ENCODE measurements at regions not wholly inside any gene's neighbourhood (a gene's known extent, or its start where the extent isn't known, plus 50 kb on each side); places are given as distances from the start of the nearest gene placed in this dataset.

DNA sequence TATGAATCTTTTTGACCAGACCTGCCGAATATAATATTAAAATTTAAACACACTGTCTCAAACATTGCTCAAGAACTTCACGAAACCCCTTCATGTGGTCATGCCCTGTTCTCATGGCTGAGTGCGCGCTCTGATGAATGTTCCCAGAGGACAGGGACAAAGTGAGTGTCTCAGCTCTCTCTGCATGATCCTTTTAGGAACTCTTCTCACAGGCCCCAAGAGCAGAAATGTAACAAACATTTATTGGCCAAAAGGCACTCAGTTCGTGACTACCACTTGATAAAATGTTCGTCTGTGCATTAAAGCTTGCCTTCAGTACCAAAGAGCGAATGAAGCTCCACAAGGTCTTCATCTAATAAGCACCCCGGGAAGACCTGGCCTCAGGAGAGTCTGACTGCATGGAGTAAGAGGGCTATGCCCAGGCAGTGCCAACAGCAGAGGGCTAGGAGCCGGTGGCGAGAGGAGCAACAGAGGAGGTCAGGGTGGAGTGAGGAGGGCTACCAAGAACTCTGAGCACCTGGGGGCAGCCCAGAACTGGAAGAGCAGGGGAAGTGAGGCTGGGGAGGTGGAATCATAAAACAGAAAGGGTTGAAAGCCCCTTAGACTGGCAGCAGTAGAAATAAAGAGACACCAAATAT, 171.1 kb downstream of the RHOU start:
- FAIRE-seq, result no peak
- Histone ChIP-seq H3K4me3 (ENCODE audit: low read depth, low read length) (no peak overlapping the region), H3K27me3 (ENCODE audit: control insufficient read depth, insufficient read depth, low read length) (peaks cover 15% of the 10 kb centered on the region), H3K36me3 (ENCODE audit: control insufficient read depth, insufficient read depth, low read length) (no peaks in the 10 kb centered on the region)
- no peak for DNase-seq (ENCODE audit: low read depth)
- TF ChIP-seq, protein P1, sequence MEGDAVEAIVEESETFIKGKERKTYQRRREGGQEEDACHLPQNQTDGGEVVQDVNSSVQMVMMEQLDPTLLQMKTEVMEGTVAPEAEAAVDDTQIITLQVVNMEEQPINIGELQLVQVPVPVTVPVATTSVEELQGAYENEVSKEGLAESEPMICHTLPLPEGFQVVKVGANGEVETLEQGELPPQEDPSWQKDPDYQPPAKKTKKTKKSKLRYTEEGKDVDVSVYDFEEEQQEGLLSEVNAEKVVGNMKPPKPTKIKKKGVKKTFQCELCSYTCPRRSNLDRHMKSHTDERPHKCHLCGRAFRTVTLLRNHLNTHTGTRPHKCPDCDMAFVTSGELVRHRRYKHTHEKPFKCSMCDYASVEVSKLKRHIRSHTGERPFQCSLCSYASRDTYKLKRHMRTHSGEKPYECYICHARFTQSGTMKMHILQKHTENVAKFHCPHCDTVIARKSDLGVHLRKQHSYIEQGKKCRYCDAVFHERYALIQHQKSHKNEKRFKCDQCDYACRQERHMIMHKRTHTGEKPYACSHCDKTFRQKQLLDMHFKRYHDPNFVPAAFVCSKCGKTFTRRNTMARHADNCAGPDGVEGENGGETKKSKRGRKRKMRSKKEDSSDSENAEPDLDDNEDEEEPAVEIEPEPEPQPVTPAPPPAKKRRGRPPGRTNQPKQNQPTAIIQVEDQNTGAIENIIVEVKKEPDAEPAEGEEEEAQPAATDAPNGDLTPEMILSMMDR (IDR thresholded peaks at IDR 0.05; ENCODE audit: insufficient read depth, low read length, severe bottlenecking), result no peak

DNA sequence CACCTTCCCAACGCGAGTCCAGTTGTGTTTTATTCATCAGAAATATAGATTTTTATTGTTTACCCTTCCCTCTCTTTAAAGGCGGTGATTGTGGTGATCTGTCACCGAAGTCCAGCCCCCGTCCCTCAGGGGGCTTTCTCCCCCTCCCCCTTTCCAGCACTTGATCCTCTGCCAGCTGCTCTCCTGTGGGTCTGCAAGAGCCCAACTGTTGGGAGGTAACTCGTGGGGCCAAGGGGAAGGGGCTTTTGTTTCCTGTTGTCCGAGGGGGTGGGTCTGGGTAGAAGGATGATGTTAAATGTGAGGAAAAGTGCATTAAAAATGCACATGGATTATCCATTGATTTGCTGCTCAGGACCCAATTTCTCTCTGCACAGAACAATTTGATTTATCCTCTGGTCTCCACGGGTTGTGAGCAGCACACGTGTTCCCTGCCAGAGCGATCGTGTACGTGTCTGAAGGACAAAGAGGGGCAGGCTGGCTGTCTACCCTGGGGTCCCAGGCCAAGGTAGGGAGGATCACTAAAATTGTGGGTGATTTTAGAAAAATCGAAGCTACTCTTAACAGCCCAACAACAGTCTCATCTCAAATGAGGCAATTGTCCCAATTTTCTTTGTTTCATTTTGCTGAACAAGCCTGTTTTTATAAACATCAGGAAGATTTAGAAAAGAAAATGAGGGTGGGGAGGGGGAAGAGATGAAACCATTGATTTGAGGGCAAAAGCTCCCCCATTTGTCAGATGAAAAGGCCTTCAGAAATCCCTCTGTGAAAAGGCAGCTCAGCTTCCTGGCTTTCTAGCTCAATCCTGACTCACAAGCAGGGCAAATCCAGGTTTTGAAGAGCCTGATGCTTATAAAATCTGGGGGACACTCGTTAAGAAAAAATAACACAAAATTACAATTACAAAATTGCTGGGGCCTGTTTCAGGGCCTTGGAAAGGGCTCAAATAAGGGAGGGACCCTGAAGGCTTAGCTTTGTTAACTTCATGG, 176.2 kb downstream of the RHOU start:
- no peaks in the 10 kb centered on the region for H3K36me3 ChIP-seq (ENCODE audit: control insufficient read depth, insufficient read depth, low read length)
- TF ChIP-seq, protein P1 (IDR thresholded peaks at IDR 0.05; ENCODE audit: insufficient read depth, low read length, severe bottlenecking), result no peak
- no peak overlapping the region for H3K4me3 ChIP-seq (ENCODE audit: low read depth, low read length)
- peaks cover 5% of the 10 kb centered on the region for H3K27me3 ChIP-seq (ENCODE audit: control insufficient read depth, insufficient read depth, low read length)
- no peak for DNase-seq (ENCODE audit: low read depth)
- no peak for FAIRE-seq

DNA sequence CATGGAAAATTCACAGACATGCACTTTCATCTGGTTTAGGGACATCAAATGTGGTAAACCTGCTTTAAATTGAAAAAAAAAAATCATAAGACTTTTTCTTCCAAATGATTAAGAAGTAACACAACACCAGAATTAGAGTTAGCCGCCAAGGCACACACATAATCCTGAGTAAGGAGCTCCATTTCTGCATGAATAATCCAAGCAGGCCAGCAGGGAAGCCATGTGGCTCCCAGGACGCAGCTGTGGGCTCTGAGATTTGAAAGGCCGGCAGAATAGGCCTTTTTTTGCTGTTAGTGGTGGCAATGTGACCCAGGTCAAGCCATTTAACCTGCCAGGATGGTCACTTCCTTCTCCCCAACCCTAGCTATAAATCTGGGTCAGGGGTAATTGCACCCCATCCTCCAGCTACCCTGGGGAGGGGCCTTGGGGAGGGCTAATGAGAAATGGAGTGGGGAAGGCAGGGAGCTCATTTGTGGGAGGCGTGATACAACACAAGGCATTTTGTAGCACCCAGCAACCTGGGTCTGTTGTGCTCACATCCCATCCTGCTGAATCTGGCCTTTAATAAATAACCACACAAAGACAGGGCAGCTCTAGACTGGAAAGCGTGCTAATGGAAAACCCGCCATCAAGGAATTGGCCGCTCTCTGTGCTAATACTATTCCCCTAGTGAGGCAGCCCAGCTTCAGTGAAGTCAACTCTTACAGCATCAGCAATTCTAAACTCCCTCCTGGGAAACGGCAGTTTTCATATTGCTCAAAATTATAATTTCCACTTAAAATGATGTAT, 178.5 kb downstream of the RHOU start:
- Histone ChIP-seq H3K36me3 (ENCODE audit: control insufficient read depth, insufficient read depth, low read length) (no peaks in the 10 kb centered on the region), H3K27me3 (ENCODE audit: control insufficient read depth, insufficient read depth, low read length) (peaks cover 7% of the 10 kb centered on the region), H3K4me3 (ENCODE audit: low read depth, low read length) (no peak overlapping the region)
- TF ChIP-seq, protein P1 (IDR thresholded peaks at IDR 0.05; ENCODE audit: insufficient read depth, low read length, severe bottlenecking), result no peak
- FAIRE-seq, result no peak
- no peak for DNase-seq (ENCODE audit: low read depth)

DNA sequence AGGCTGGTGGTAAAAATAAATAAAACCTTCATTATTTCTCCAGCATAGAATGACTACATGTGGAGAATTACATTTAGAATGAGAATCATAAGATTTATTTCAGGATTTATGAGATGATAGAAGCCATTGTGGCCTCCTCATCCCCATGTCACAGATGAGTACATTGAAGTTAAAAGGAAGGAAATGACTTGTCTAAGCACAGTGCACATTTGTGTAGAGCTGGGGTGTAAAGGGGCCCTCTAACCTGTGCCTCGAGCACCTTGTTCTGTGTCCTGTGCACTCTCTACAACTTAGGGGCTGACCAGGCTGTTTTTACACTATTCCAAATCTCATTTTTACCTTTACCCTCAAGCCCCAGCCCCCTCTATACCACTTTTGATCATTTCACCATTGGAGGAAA, 179.4 kb downstream of the RHOU start:
- Histone ChIP-seq H3K27me3 (ENCODE audit: control insufficient read depth, insufficient read depth, low read length) (peaks cover 5% of the 10 kb centered on the region), H3K36me3 (ENCODE audit: control insufficient read depth, insufficient read depth, low read length) (no peaks in the 10 kb centered on the region), H3K4me3 (ENCODE audit: low read depth, low read length) (no peak overlapping the region)
- DNase-seq (ENCODE audit: low read depth), result no peak
- TF ChIP-seq, protein P1 (IDR thresholded peaks at IDR 0.05; ENCODE audit: insufficient read depth, low read length, severe bottlenecking), result no peak
- no peak for FAIRE-seq

DNA sequence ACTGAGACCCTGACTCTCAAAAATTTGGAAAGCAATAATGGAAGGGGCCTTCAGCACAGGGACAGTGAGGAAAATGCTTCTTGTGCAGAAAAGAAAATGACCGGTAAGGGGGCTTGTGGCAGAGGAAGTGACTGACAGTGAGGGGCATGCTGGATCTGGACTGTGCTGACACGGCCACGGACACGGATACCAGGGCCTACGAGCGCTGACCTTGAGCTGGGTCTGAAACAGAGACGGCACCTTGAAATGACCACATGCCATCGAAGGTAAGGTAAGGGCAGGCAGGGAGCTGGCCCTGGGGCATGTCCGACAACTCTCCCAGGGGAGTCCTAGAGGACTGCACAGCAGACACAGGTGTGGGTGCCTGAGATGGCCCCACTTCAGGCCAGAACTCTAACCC, 182.1 kb downstream of the RHOU start:
- no peak for DNase-seq (ENCODE audit: low read depth)
- Histone ChIP-seq H3K4me3 (ENCODE audit: low read depth, low read length) (no peak overlapping the region), H3K27me3 (ENCODE audit: control insufficient read depth, insufficient read depth, low read length) (peaks cover 3% of the 10 kb centered on the region), H3K36me3 (ENCODE audit: control insufficient read depth, insufficient read depth, low read length) (no peaks in the 10 kb centered on the region)
- FAIRE-seq, result no peak
- TF ChIP-seq, protein P1 (IDR thresholded peaks at IDR 0.05; ENCODE audit: insufficient read depth, low read length, severe bottlenecking), result no peak

Data from bronchial epithelial cell (primary cell).